KMS-11 (cell line): ENCODE measurements at regions not wholly inside any gene's neighbourhood (a gene's known extent, or its start where the extent isn't known, plus 50 kb on each side); places are given as distances from the start of the nearest gene placed in this dataset.

Experiments
- H2AFZ ChIP-seq: fragments of 200-600 bp; sonication (generic); 2 replicates; pipeline ENCODE4 v1.6.1; 2016; ENCODE audit warnings: antibody characterized with exemption, mixed run types, low read depth
- H3K27ac ChIP-seq: fragments of 200-600 bp; sonication (generic); 2 replicates; pipeline ENCODE4 v1.6.1; 2016; ENCODE audit warnings: mild to moderate bottlenecking, mixed run types
- H3K27me3 ChIP-seq: fragments of 200-600 bp; sonication (generic); 2 replicates; pipeline ENCODE4 v1.6.1; 2017; ENCODE audit warnings: mild to moderate bottlenecking, low read depth, mixed run types, moderate library complexity; ENCODE audit not compliant: insufficient read depth
- H3K36me3 ChIP-seq: fragments of 200-600 bp; sonication (generic); 2 replicates; pipeline ENCODE4 v1.6.1; 2017; ENCODE audit warnings: mild to moderate bottlenecking, mixed run types; ENCODE audit not compliant: insufficient read depth
- H3K4me1 ChIP-seq: fragments of 200-600 bp; sonication (generic); 2 replicates; pipeline ENCODE4 v1.6.1; 2016; ENCODE audit warnings: mild to moderate bottlenecking, low read depth, mixed run types; ENCODE audit not compliant: poor library complexity, severe bottlenecking
- H3K4me2 ChIP-seq: fragments of 200-600 bp; sonication (generic); 2 replicates; pipeline ENCODE4 v1.7.0; 2016; ENCODE audit warnings: mild to moderate bottlenecking, mixed run types
- H3K4me3 ChIP-seq: fragments of 200-600 bp; sonication (generic); IDR thresholded peaks from 2 replicates; pipeline ENCODE4 v1.6.1; 2017; ENCODE audit warnings: low read depth, low read length, mixed read lengths; ENCODE audit not compliant: insufficient read depth
- H3K79me2 ChIP-seq: fragments of 200-600 bp; sonication (generic); 2 replicates; pipeline ENCODE4 v1.6.1; 2016; ENCODE audit warnings: low read depth, mixed run types; ENCODE audit not compliant: insufficient read depth
- H3K9ac ChIP-seq: fragments of 200-600 bp; sonication (generic); 2 replicates; pipeline ENCODE4 v1.6.1; 2016; ENCODE audit warnings: mild to moderate bottlenecking, mixed run types
- H4K20me1 ChIP-seq: fragments of 200-600 bp; sonication (generic); 2 replicates; pipeline ENCODE4 v1.6.1; 2016; ENCODE audit warnings: mild to moderate bottlenecking, mixed run types; ENCODE audit not compliant: insufficient read depth
- CTCF ChIP-seq: fragments of 200-600 bp; sonication (generic); conservative IDR thresholded peaks from 2 replicates; pipeline ENCODE4 v1.6.1; 2017; ENCODE audit warnings: low read depth, mild to moderate bottlenecking, antibody characterized with exemption, low read length, moderate library complexity, mixed read lengths

- TF ChIP-seq CTCF = no peak
- peaks cover 3% of the 10 kb centered on the region; the same call in 1 of the 2 replicates for H3K27me3 ChIP-seq
- no peak overlapping the region for H3K27ac ChIP-seq
- no peak overlapping the region for H2AFZ ChIP-seq
- H4K20me1 ChIP-seq = no peaks in the 10 kb centered on the region
- H3K4me3 ChIP-seq = no peak overlapping the region
- H3K79me2 ChIP-seq = no peaks in the 10 kb centered on the region
- no peak overlapping the region for H3K4me2 ChIP-seq
- H3K36me3 ChIP-seq = no peaks in the 10 kb centered on the region
- H3K4me1 ChIP-seq = no peaks in the 10 kb centered on the region
- no peak overlapping the region for H3K9ac ChIP-seq
Measured at GRCh38 chr22:49521787-49522224, 305.9 kb downstream of the BRD1 start.

- H3K4me1 ChIP-seq = no peaks in the 10 kb centered on the region
- no peaks in the 10 kb centered on the region for H4K20me1 ChIP-seq
- no peaks in the 10 kb centered on the region for H3K79me2 ChIP-seq
- H3K27me3 ChIP-seq = peaks cover 3% of the 10 kb centered on the region; the same call in 1 of the 2 replicates
- H3K27ac ChIP-seq = no peak overlapping the region
- H3K9ac ChIP-seq = no peak overlapping the region
- no peak overlapping the region for H3K4me2 ChIP-seq
- no peak for TF ChIP-seq CTCF
- H2AFZ ChIP-seq = no peak overlapping the region
- no peaks in the 10 kb centered on the region for H3K36me3 ChIP-seq
- H3K4me3 ChIP-seq = no peak overlapping the region
Measured at GRCh38 chr22:49519117-49519737, 308.4 kb downstream of the BRD1 start.

- no peaks in the 10 kb centered on the region for H3K79me2 ChIP-seq
Measured at GRCh38 chr22:49518436-49518970, 309.2 kb downstream of the BRD1 start.

GRCh38 chr22:49517667-49518185 is 309.9 kb downstream of the BRD1 start:
- no peaks in the 10 kb centered on the region for H4K20me1 ChIP-seq
- H3K4me1 ChIP-seq = no peaks in the 10 kb centered on the region
- no peak overlapping the region for H3K9ac ChIP-seq
- H3K36me3 ChIP-seq = no peaks in the 10 kb centered on the region
- no peaks in the 10 kb centered on the region for H3K79me2 ChIP-seq
- H3K4me3 ChIP-seq = no peak overlapping the region
- no peak for TF ChIP-seq CTCF
- H2AFZ ChIP-seq = no peak overlapping the region
- H3K27me3 ChIP-seq = peaks cover 3% of the 10 kb centered on the region; the same call in 1 of the 2 replicates
- no peak overlapping the region for H3K27ac ChIP-seq
- H3K4me2 ChIP-seq = no peak overlapping the region

More at GRCh38 chr22:49518436-49518970, 309.2 kb downstream of the BRD1 start:
- no peak overlapping the region for H3K27ac ChIP-seq
- H3K27me3 ChIP-seq = peaks cover 3% of the 10 kb centered on the region; the same call in 1 of the 2 replicates
- no peak overlapping the region for H3K4me3 ChIP-seq
- no peaks in the 10 kb centered on the region for H4K20me1 ChIP-seq
- H2AFZ ChIP-seq = no peak overlapping the region
- H3K4me2 ChIP-seq = no peak overlapping the region
- H3K9ac ChIP-seq = no peak overlapping the region
- TF ChIP-seq CTCF = no peak
- H3K4me1 ChIP-seq = no peaks in the 10 kb centered on the region
- no peaks in the 10 kb centered on the region for H3K36me3 ChIP-seq
